ENCODE measurements at regions not wholly inside any gene's neighbourhood (a gene's known extent, or its start where the extent isn't known, plus 50 kb on each side); places are given as distances from the start of the nearest gene placed in this dataset.

- Histone ChIP-seq H3K27ac (replicated peaks) (no peak overlapping the region), H3K27me3 (ENCODE audit: insufficient read depth, poor library complexity, severe bottlenecking) (no peaks in the 10 kb centered on the region), H3K4me3 (replicated peaks; ENCODE audit: insufficient read depth, low read length) (no peak overlapping the region)
- TF ChIP-seq GABPA (IDR thresholded peaks at IDR 0.05; ENCODE audit: low read depth) (no peak), REST (IDR thresholded peaks at IDR 0.05; ENCODE audit: insufficient replicate concordance, low read depth) (no peak), POLR2AphosphoS5 (IDR thresholded peaks at IDR 0.05; ENCODE audit: low read depth) (no peak), SPI1 (IDR thresholded peaks at IDR 0.05; ENCODE audit: borderline replicate concordance, low read depth) (no peak), CTCF (IDR thresholded peaks at IDR 0.05; ENCODE audit: insufficient read depth, low read length) (no peak)
- DNase-seq (ENCODE audit: low read depth in 1 of 2, low spot score in 1 of 2), result no peak
These were observed 271.0 kb downstream of the SLITRK5 start for GRCh38 chr13:87942205-87942604.

- no peaks in the 10 kb centered on the region for H3K27me3 ChIP-seq (ENCODE audit: insufficient read depth, poor library complexity, severe bottlenecking)
- H3K4me3 ChIP-seq (replicated peaks; ENCODE audit: insufficient read depth, low read length), result no peak overlapping the region
- no peak for DNase-seq (ENCODE audit: low read depth in 1 of 2, low spot score in 1 of 2)
- TF ChIP-seq REST (IDR thresholded peaks at IDR 0.05; ENCODE audit: insufficient replicate concordance, low read depth) (no peak), CTCF (IDR thresholded peaks at IDR 0.05; ENCODE audit: insufficient read depth, low read length) (no peak), SPI1 (IDR thresholded peaks at IDR 0.05; ENCODE audit: borderline replicate concordance, low read depth) (no peak), POLR2AphosphoS5 (IDR thresholded peaks at IDR 0.05; ENCODE audit: low read depth) (no peak), GABPA (IDR thresholded peaks at IDR 0.05; ENCODE audit: low read depth) (no peak)
- no peak overlapping the region for H3K27ac ChIP-seq (replicated peaks)
These were observed 272.9 kb downstream of the SLITRK5 start for GRCh38 chr13:87944038-87944437.

- no peaks in the 10 kb centered on the region for H3K27me3 ChIP-seq (ENCODE audit: insufficient read depth, poor library complexity, severe bottlenecking)
- no peak for TF ChIP-seq REST (IDR thresholded peaks at IDR 0.05; ENCODE audit: insufficient replicate concordance, low read depth)
- TF ChIP-seq GABPA (IDR thresholded peaks at IDR 0.05; ENCODE audit: low read depth), result no peak
- no peak for TF ChIP-seq CTCF (IDR thresholded peaks at IDR 0.05; ENCODE audit: insufficient read depth, low read length)
- no peak for TF ChIP-seq SPI1 (IDR thresholded peaks at IDR 0.05; ENCODE audit: borderline replicate concordance, low read depth)
These were observed 281.2 kb downstream of the SLITRK5 start for GRCh38 chr13:87952377-87952776.

More at GRCh38 chr13:87952377-87952776, 281.2 kb downstream of the SLITRK5 start:
- Histone ChIP-seq H3K4me3 (replicated peaks; ENCODE audit: insufficient read depth, low read length) (no peak overlapping the region), H3K27ac (replicated peaks) (no peak overlapping the region)
- no peak for DNase-seq (ENCODE audit: low read depth in 1 of 2, low spot score in 1 of 2)
